HL-60 (cell line): ENCODE measurements at regions not wholly inside any gene's neighbourhood (a gene's known extent, or its start where the extent isn't known, plus 50 kb on each side); places are given as distances from the start of the nearest gene placed in this dataset.

Experiments
- DNase-seq, 2 experiments: peaks; one replicate each; pipeline ENCODE4 v3.0.0-alpha.2; 2010 to 2020; ENCODE audit warnings: low read depth in 1 of 2, low spot score in 1 of 2
- H3K27ac ChIP-seq: fragments of 250-450 bp; sonication (Bioruptor Pico); replicated peaks from 2 replicates; pipeline ENCODE4 v1.5.1; 2020; ENCODE audit warnings: mild to moderate bottlenecking, moderate library complexity
- H3K27me3 ChIP-seq: fragments of 250-450 bp; sonication (Bioruptor Pico); 2 replicates; pipeline ENCODE4 v1.5.1; 2021; ENCODE audit warnings: mild to moderate bottlenecking, moderate library complexity; ENCODE audit not compliant: insufficient read depth, poor library complexity, severe bottlenecking
- H3K4me3 ChIP-seq: replicated peaks from 2 replicates; pipeline ENCODE4 v1.5.1; 2011; ENCODE audit warnings: mild to moderate bottlenecking, control low read depth, low read length; ENCODE audit not compliant: insufficient read depth
- CTCF ChIP-seq: IDR thresholded peaks from one replicate; pipeline ENCODE4 v1.5.1; 2011; ENCODE audit warnings: low read length, control low read depth, inconsistent platforms; ENCODE audit not compliant: insufficient read depth
- GABPA ChIP-seq: IDR thresholded peaks from 2 replicates; pipeline ENCODE4 v1.6.1; 2012; ENCODE audit warnings: low read depth
- POLR2AphosphoS5 ChIP-seq: IDR thresholded peaks from 2 replicates; pipeline ENCODE4 v1.6.1; 2012; ENCODE audit warnings: low read depth
- SPI1 ChIP-seq: IDR thresholded peaks from 2 replicates; pipeline ENCODE4 v1.6.1; 2012; ENCODE audit warnings: low read depth, mild to moderate bottlenecking, borderline replicate concordance
- TF ChIP-seq, protein P1 (sequence below): IDR thresholded peaks from 2 replicates; pipeline ENCODE4 v1.6.1; 2012; ENCODE audit warnings: low read depth; ENCODE audit not compliant: insufficient replicate concordance

GRCh38 chr10:28985137-28985885, 303.6 kb upstream of the LYZL1 start:
- no peak overlapping the region for H3K27ac ChIP-seq
- TF ChIP-seq POLR2AphosphoS5 (no peak), CTCF (no peak), GABPA (no peak), SPI1 (no peak)
- TF ChIP-seq, protein P1, sequence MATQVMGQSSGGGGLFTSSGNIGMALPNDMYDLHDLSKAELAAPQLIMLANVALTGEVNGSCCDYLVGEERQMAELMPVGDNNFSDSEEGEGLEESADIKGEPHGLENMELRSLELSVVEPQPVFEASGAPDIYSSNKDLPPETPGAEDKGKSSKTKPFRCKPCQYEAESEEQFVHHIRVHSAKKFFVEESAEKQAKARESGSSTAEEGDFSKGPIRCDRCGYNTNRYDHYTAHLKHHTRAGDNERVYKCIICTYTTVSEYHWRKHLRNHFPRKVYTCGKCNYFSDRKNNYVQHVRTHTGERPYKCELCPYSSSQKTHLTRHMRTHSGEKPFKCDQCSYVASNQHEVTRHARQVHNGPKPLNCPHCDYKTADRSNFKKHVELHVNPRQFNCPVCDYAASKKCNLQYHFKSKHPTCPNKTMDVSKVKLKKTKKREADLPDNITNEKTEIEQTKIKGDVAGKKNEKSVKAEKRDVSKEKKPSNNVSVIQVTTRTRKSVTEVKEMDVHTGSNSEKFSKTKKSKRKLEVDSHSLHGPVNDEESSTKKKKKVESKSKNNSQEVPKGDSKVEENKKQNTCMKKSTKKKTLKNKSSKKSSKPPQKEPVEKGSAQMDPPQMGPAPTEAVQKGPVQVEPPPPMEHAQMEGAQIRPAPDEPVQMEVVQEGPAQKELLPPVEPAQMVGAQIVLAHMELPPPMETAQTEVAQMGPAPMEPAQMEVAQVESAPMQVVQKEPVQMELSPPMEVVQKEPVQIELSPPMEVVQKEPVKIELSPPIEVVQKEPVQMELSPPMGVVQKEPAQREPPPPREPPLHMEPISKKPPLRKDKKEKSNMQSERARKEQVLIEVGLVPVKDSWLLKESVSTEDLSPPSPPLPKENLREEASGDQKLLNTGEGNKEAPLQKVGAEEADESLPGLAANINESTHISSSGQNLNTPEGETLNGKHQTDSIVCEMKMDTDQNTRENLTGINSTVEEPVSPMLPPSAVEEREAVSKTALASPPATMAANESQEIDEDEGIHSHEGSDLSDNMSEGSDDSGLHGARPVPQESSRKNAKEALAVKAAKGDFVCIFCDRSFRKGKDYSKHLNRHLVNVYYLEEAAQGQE = no peak
- no peaks in the 10 kb centered on the region for H3K27me3 ChIP-seq
- no peak overlapping the region for H3K4me3 ChIP-seq
- no peak for DNase-seq

- Histone ChIP-seq H3K27me3 (no peaks in the 10 kb centered on the region), H3K27ac (no peak overlapping the region), H3K4me3 (no peak overlapping the region)
- no peak for DNase-seq
- no peak for TF ChIP-seq POLR2AphosphoS5
These were observed 302.6 kb upstream of the LYZL1 start for GRCh38 chr10:28986117-28986792.

DNA sequence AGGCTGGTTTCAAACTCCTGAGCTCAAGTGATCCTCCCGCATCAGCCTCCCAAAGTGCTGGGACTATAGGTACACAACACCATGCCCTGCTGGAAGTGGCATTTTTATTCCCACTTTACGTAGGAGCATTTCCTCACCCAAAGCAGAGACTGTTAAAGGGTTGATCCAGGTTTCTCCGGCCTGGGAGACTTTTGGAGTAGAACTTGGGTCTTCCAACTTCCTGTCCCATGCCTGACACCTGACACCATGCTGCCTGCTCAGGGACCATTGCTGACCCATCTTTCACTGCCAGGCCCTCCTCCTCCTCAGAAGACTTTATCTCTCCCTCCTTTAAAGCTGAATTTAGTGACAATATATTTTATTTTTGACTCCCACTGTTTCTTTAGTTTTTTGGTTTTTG, 302.0 kb upstream of the LYZL1 start:
- DNase-seq = no peak
- Histone ChIP-seq H3K27ac (no peak overlapping the region), H3K27me3 (no peaks in the 10 kb centered on the region), H3K4me3 (no peak overlapping the region)
- TF ChIP-seq, protein P1 = no peak
- TF ChIP-seq SPI1 (no peak), GABPA (no peak), POLR2AphosphoS5 (no peak), CTCF (no peak)

DNA sequence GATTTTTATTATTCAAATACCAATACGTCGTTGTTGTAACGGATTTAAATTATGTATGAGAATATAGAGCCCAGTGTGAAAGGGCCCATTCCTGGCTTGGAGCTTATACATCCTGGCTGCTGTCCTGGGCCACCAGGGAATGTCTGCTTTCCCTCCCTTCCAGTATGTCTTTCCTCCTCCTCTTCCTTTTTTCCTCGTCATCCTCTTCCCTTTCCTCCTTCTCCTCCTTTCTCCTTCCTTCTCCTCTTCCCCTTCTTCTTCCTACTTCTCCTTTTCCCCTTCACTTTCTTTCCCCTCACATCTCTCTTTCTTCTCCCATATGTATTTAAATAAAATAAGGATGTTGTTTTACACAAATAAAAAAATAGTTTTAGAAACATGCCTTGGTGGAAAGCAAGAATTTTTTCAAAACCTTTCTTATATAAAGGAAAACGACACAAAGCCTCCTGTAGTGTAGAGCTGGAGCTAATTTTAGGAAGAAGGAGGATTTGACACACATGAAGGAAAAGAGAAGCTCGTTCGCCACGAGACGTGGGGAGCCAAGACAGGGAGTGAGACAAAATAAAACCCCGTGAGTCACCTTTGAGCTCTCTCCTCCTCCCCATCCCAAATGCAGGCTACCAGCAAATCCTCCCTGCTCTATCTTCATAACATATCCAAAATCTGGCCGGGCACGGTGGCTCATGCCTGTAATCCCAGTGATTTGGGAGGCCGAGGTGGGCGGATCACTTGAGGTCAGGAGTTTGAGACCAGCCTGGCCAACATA, 301.1 kb upstream of the LYZL1 start:
- TF ChIP-seq POLR2AphosphoS5 = no peak
- TF ChIP-seq GABPA = no peak
- TF ChIP-seq CTCF = no peak
- no peak for TF ChIP-seq SPI1
- TF ChIP-seq, protein P1 = no peak
- no peak for DNase-seq
- Histone ChIP-seq H3K4me3 (no peak overlapping the region), H3K27ac (no peak overlapping the region), H3K27me3 (no peaks in the 10 kb centered on the region)
